Neural cell (in vitro differentiated cells): ENCODE measurements at regions not wholly inside any gene's neighbourhood (a gene's known extent, or its start where the extent isn't known, plus 50 kb on each side); places are given as distances from the start of the nearest gene placed in this dataset.

Source experiments
- H2AFZ ChIP-seq: fragments of 200-600, 300-800 bp; sonication (generic), shearing (Covaris generic); 2 replicates; pipeline ENCODE4 v1.6.0; 2014; ENCODE audit warnings: low read depth, mild to moderate bottlenecking, antibody characterized with exemption, low read length, moderate library complexity
- H3F3A ChIP-seq: fragments of 200-600 bp; shearing (Covaris generic); 2 replicates; pipeline ENCODE4 v1.6.1; 2016; ENCODE audit warnings: mild to moderate bottlenecking, moderate library complexity, mixed read lengths, antibody characterized with exemption, low read length; ENCODE audit not compliant: insufficient read depth, poor library complexity, severe bottlenecking
- H3K27ac ChIP-seq: fragments of 200-600, 300-800 bp; sonication (generic), shearing (Covaris generic); 2 replicates; pipeline ENCODE4 v1.5.1; 2014; ENCODE audit warnings: mild to moderate bottlenecking, low read length, moderate library complexity
- H3K27me3 ChIP-seq: fragments of 300-800, 200-600 bp; sonication (generic), shearing (Covaris generic); 2 replicates; pipeline ENCODE4 v1.6.0; 2014; ENCODE audit warnings: mild to moderate bottlenecking, low read depth, low read length, moderate library complexity; ENCODE audit not compliant: insufficient read depth
- H3K36me3 ChIP-seq: fragments of 300-800, 200-600 bp; sonication (generic), shearing (Covaris generic); 2 replicates; pipeline ENCODE4 v1.5.1; 2014; ENCODE audit warnings: mild to moderate bottlenecking, antibody characterized with exemption, low read length, moderate library complexity; ENCODE audit not compliant: insufficient read depth
- H3K4me2 ChIP-seq: fragments of 300-800, 200-600 bp; sonication (generic), shearing (Covaris generic); 2 replicates; pipeline ENCODE4 v1.6.0; 2014; ENCODE audit warnings: mild to moderate bottlenecking, low read length
- H3K4me3 ChIP-seq: fragments of 300-800, 200-600 bp; sonication (generic), shearing (Covaris generic); 2 replicates; pipeline ENCODE4 v1.5.1; 2014; ENCODE audit warnings: mild to moderate bottlenecking, low read length, moderate library complexity
- H3K79me2 ChIP-seq: fragments of 200-600 bp; shearing (Covaris generic); replicated peaks from 2 replicates; pipeline ENCODE4 v1.6.0; 2014; ENCODE audit warnings: mild to moderate bottlenecking, low read length, moderate library complexity; ENCODE audit not compliant: insufficient read depth
- H3K9ac ChIP-seq: fragments of 300-800, 200-600 bp; sonication (generic), shearing (Covaris generic); 2 replicates; pipeline ENCODE4 v1.6.1; 2016; ENCODE audit warnings: mild to moderate bottlenecking, low read length, mixed read lengths
- H3K9me2 ChIP-seq: fragments of 200-600 bp; shearing (Covaris generic); 2 replicates; pipeline ENCODE4 v1.6.1; 2016; ENCODE audit warnings: mild to moderate bottlenecking, low read length, mixed read lengths; ENCODE audit not compliant: insufficient read depth
- H3K9me3 ChIP-seq: fragments of 200-600, 300-800 bp; sonication (generic), shearing (Covaris generic); 2 replicates; pipeline ENCODE4 v1.6.1; 2016; ENCODE audit warnings: mild to moderate bottlenecking, mixed run types, low read length, moderate library complexity, mixed read lengths
- H4K20me1 ChIP-seq: fragments of 200-600 bp; shearing (Covaris generic); 2 replicates; pipeline ENCODE4 v1.6.1; 2016; ENCODE audit warnings: mild to moderate bottlenecking, mixed run types; ENCODE audit not compliant: insufficient read depth
- EP300 ChIP-seq: fragments of 450-650 bp; conservative IDR thresholded peaks from 2 replicates; pipeline ENCODE4 v1.6.1; 2014; ENCODE audit warnings: antibody characterized with exemption, mild to moderate bottlenecking, moderate library complexity; ENCODE audit not compliant: poor library complexity, severe bottlenecking
- EZH2 ChIP-seq: fragments of 200-600, 300-800 bp; shearing (Covaris generic), sonication (generic); IDR thresholded peaks from 2 replicates; pipeline ENCODE4 v1.6.1; 2014; ENCODE audit warnings: antibody characterized with exemption, low read length, borderline replicate concordance, mild to moderate bottlenecking; ENCODE audit not compliant: insufficient read depth, poor library complexity, severe bottlenecking
- MXI1 ChIP-seq: fragments of 450-650 bp; conservative IDR thresholded peaks from 2 replicates; pipeline ENCODE4 v1.6.1; 2014; ENCODE audit warnings: antibody characterized with exemption, mild to moderate bottlenecking; ENCODE audit not compliant: poor library complexity, severe bottlenecking
- POLR2AphosphoS5 ChIP-seq: IDR thresholded peaks from 2 replicates; pipeline ENCODE4 v1.6.1; 2012
- RAD21 ChIP-seq: fragments of 450-650 bp; conservative IDR thresholded peaks from 2 replicates; pipeline ENCODE4 v1.6.1; 2014; ENCODE audit warnings: antibody characterized with exemption, mild to moderate bottlenecking, moderate library complexity
- REST ChIP-seq: IDR thresholded peaks from 2 replicates; pipeline ENCODE4 v1.6.1; 2012; ENCODE audit warnings: borderline replicate concordance
- SMC3 ChIP-seq: fragments of 450-650 bp; conservative IDR thresholded peaks from 2 replicates; pipeline ENCODE4 v1.6.1; 2014; ENCODE audit warnings: antibody characterized with exemption, mild to moderate bottlenecking, moderate library complexity; ENCODE audit not compliant: poor library complexity
- TAF1 ChIP-seq: IDR thresholded peaks from 2 replicates; pipeline ENCODE4 v1.6.1; 2012; ENCODE audit warnings: low read depth
- TF ChIP-seq, protein P1 (sequence below): fragments of 450-650 bp; IDR thresholded peaks from 2 replicates; pipeline ENCODE4 v1.5.1; 2014; ENCODE audit warnings: antibody characterized with exemption, mild to moderate bottlenecking, moderate library complexity; ENCODE audit not compliant: poor library complexity, severe bottlenecking

DNA sequence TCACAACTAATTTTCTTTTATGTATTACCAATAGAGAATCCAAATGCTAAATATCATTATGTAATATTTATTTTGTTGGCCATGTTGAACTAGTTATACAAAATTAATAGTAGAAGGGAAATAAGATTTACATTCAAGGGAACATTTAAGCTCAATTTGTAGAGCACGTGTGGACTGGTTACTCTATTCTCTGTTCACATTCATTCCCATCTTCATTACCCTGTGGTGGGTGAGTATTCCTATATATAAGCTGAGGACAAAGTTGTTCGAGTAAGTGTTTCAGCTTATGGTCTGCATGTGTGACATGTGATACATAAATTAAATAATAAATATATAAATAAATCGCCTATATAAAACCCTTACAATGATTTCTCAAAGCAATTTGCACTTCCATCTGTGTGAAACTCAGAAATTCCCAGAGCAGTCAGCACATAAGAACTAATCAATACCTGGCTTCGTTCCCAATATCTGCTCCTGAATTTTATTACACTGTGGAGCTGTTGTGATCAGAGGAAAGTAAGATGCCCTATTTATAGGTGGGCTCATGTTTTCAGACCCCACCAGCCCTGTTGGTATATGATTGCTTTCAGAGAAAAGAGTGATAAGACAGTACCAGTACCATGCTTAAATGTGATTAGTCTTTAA lies 308.2 kb upstream of the DCN start:
- peak; percentile 22 for TF ChIP-seq REST
- no peak for TF ChIP-seq SMC3
- no peaks in the 10 kb centered on the region for H4K20me1 ChIP-seq
- H3K79me2 ChIP-seq: no peaks in the 10 kb centered on the region
- no peak overlapping the region for H3K4me3 ChIP-seq
- no peak overlapping the region for H3K27ac ChIP-seq
- no peaks in the 10 kb centered on the region for H3K27me3 ChIP-seq
- no peaks in the 10 kb centered on the region for H3F3A ChIP-seq
- H3K36me3 ChIP-seq: no peaks in the 10 kb centered on the region
- no peaks in the 10 kb centered on the region for H3K9me2 ChIP-seq
- no peaks in the 10 kb centered on the region for H3K9me3 ChIP-seq
- H2AFZ ChIP-seq: no peak overlapping the region
- H3K9ac ChIP-seq: no peak overlapping the region
- no peak overlapping the region for H3K4me2 ChIP-seq

GRCh38 chr12:91483471-91483985 lies 300.9 kb upstream of the DCN start:
- no peak for TF ChIP-seq POLR2AphosphoS5
- TF ChIP-seq, protein P1, sequence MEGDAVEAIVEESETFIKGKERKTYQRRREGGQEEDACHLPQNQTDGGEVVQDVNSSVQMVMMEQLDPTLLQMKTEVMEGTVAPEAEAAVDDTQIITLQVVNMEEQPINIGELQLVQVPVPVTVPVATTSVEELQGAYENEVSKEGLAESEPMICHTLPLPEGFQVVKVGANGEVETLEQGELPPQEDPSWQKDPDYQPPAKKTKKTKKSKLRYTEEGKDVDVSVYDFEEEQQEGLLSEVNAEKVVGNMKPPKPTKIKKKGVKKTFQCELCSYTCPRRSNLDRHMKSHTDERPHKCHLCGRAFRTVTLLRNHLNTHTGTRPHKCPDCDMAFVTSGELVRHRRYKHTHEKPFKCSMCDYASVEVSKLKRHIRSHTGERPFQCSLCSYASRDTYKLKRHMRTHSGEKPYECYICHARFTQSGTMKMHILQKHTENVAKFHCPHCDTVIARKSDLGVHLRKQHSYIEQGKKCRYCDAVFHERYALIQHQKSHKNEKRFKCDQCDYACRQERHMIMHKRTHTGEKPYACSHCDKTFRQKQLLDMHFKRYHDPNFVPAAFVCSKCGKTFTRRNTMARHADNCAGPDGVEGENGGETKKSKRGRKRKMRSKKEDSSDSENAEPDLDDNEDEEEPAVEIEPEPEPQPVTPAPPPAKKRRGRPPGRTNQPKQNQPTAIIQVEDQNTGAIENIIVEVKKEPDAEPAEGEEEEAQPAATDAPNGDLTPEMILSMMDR: no peak
- no peak for TF ChIP-seq RAD21
- no peak for TF ChIP-seq TAF1
- no peak for TF ChIP-seq REST
- no peak for TF ChIP-seq SMC3
- TF ChIP-seq MXI1: no peak
- no peak for TF ChIP-seq EZH2
- TF ChIP-seq EP300: no peak
- Histone ChIP-seq H3K27ac (no peak overlapping the region), H3K9me3 (no peaks in the 10 kb centered on the region), H3K36me3 (no peaks in the 10 kb centered on the region), H3K27me3 (no peaks in the 10 kb centered on the region), H3K9me2 (no peaks in the 10 kb centered on the region), H3F3A (no peaks in the 10 kb centered on the region), H3K4me3 (no peak overlapping the region), H3K79me2 (no peaks in the 10 kb centered on the region), H2AFZ (no peak overlapping the region), H4K20me1 (no peaks in the 10 kb centered on the region), H3K4me2 (no peak overlapping the region), H3K9ac (no peak overlapping the region)
